ENCODE measurements at regions not wholly inside any gene's neighbourhood (a gene's known extent, or its start where the extent isn't known, plus 50 kb on each side); places are given as distances from the start of the nearest gene placed in this dataset.

- dilution Hi-C loops (cut with HindIII; ENCODE audit: low sequenced_read_pairs, unreplicated experiment) (no loop called here), in situ Hi-C loops (cut with MboI; ENCODE audit: low sequenced_read_pairs) (no loop called here), intact Hi-C loops (cut with micrococcal nuclease) (no loop called here)
- DNase-seq (no peak), ATAC-seq (ENCODE audit: low read depth) (no peak)
- no peaks in the 10 kb centered on the region for H4K20me1 ChIP-seq (ENCODE audit: insufficient read depth, low read length)
- no peaks in the 10 kb centered on the region for H3K27me3 ChIP-seq (ENCODE audit: control insufficient read depth, insufficient read depth, low read length)
- no peak overlapping the region for H4K8ac ChIP-seq (ENCODE audit: low read depth in 2 of 2, low read length in 2 of 2)
- H3K4ac ChIP-seq (ENCODE audit: low read depth, low read length): no peak overlapping the region
- no peak overlapping the region for H2BK120ac ChIP-seq (ENCODE audit: low read depth, low read length)
- no peak overlapping the region for H2BK5ac ChIP-seq (ENCODE audit: low read depth, low read length, poor library complexity, severe bottlenecking)
- no CpG with 5 or more reads among the region's 2 CpGs for WGBS, 2 experiments (ENCODE audit: extremely low coverage in 2 of 2, insufficient read length in 1 of 2)
- H2BK20ac ChIP-seq (ENCODE audit: low read depth, low read length): no peak overlapping the region
- BruUV-seq (replicated peaks): no TSS peak
- CTCF ChIA-PET: interaction anchor here (0.6 kb wide), 1 partner anchor 1676 kb away, joined by 3 read pairs; no protein-coding TSS in a partner anchor
- H3K4me1 ChIP-seq (ENCODE audit: control insufficient read depth, insufficient read depth, low read length): no peaks in the 10 kb centered on the region
- no peak overlapping the region for H3K18ac ChIP-seq (ENCODE audit: low read depth, low read length)
- no peak overlapping the region for H2AFZ ChIP-seq (replicated peaks; ENCODE audit: low read length, poor library complexity)
- POLR2A ChIA-PET (ENCODE audit: unreplicated experiment): interaction anchor here (0.6 kb wide), 1 partner anchor 12 kb away, joined by 5 read pairs; no protein-coding TSS in a partner anchor
- H3K9me3 ChIP-seq (ENCODE audit: control insufficient read depth, insufficient read depth, low read length): peaks cover 13% of the 10 kb centered on the region
- H3K4me2 ChIP-seq (ENCODE audit: low read depth, low read length): no peak overlapping the region
- H3K23ac ChIP-seq (ENCODE audit: low read depth, low read length): no peak overlapping the region
- H3K4me3 ChIP-seq (ENCODE audit: insufficient read depth, low read depth, low read length): no peak overlapping the region
- H3K9me1 ChIP-seq (ENCODE audit: insufficient read depth, low read length): no peaks in the 10 kb centered on the region
- no peak overlapping the region for H3K27ac ChIP-seq (ENCODE audit: insufficient read depth, low read length)
- H4K91ac ChIP-seq (ENCODE audit: insufficient read depth, low read depth, low read length): no peak overlapping the region
- TF ChIP-seq, protein P1, sequence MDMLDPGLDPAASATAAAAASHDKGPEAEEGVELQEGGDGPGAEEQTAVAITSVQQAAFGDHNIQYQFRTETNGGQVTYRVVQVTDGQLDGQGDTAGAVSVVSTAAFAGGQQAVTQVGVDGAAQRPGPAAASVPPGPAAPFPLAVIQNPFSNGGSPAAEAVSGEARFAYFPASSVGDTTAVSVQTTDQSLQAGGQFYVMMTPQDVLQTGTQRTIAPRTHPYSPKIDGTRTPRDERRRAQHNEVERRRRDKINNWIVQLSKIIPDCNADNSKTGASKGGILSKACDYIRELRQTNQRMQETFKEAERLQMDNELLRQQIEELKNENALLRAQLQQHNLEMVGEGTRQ (IDR thresholded peaks at IDR 0.05; ENCODE audit: low read depth, low read length): no peak
- TF ChIP-seq CEBPB (IDR thresholded peaks at IDR 0.05; ENCODE audit: low read depth, low read length) (no peak), NFE2L2 (IDR thresholded peaks at IDR 0.05; ENCODE audit: low read depth, low read length) (no peak), ELK1 (IDR thresholded peaks at IDR 0.05; ENCODE audit: borderline replicate concordance, low read depth, low read length) (no peak), MAFK (IDR thresholded peaks at IDR 0.05; ENCODE audit: low read depth, low read length) (no peak), SMC3 (IDR thresholded peaks at IDR 0.05; ENCODE audit: low read depth, low read length) (no peak), FOS (IDR thresholded peaks at IDR 0.05; ENCODE audit: low read depth, low read length) (no peak)
- H3K56ac ChIP-seq (ENCODE audit: extremely low read depth, insufficient read depth, low read length): no peak overlapping the region
- no peak overlapping the region for H2BK15ac ChIP-seq (ENCODE audit: low read depth, low read length)
- H4K5ac ChIP-seq (ENCODE audit: low read depth, low read length): no peak overlapping the region
- no peak overlapping the region for H2AK5ac ChIP-seq (ENCODE audit: low read depth, low read length)
- H3K36me3 ChIP-seq (ENCODE audit: control insufficient read depth, insufficient read depth, low read length): no peaks in the 10 kb centered on the region
- no peak overlapping the region for H2AK9ac ChIP-seq (replicated peaks; ENCODE audit: low read depth, low read length, poor library complexity)
- no peaks in the 10 kb centered on the region for H3K79me1 ChIP-seq (ENCODE audit: low read depth in 1 of 2, low read length in 2 of 2)
- no peak overlapping the region for H3K14ac ChIP-seq (replicated peaks; ENCODE audit: low read depth, low read length)
- no peak overlapping the region for H3K9ac ChIP-seq (ENCODE audit: low read depth, low read length)
These were observed 350.3 kb downstream of the GPAM start for GRCh38 chr10:111833251-111833650.
